GM10266 (cell line): ENCODE measurements at regions not wholly inside any gene's neighbourhood (a gene's known extent, or its start where the extent isn't known, plus 50 kb on each side); places are given as distances from the start of the nearest gene placed in this dataset.
"Not testable (repeated sequence)": the region's sequence is repeated elsewhere in the genome, so short reads cannot be mapped to it uniquely, and the experiment has no call there.

Experiments used
- DNase-seq: peaks from one replicate; pipeline ENCODE4 v3.0.0; 2012; ENCODE audit errors: extremely low spot score
- CTCF ChIP-seq: IDR thresholded peaks from 2 replicates; pipeline ENCODE4 v1.5.1; 2012; ENCODE audit warnings: mild to moderate bottlenecking, low read depth; ENCODE audit not compliant: control insufficient read depth, insufficient read depth; ENCODE audit errors: missing control alignments

- not testable (repeated sequence) for DNase-seq
These were observed 51.7 kb upstream of the PAXBP1 start for GRCh38 chr21:32823296-32823695.

GRCh38 chr21:32824950-32825349, 53.4 kb upstream of the PAXBP1 start:
- DNase-seq: no peak
- TF ChIP-seq CTCF: no peak

- DNase-seq: peak; percentile 61
- TF ChIP-seq CTCF: peak; percentile 68
These were observed 55.0 kb upstream of the PAXBP1 start for GRCh38 chr21:32826329-32827167.

GRCh38 chr21:32828908-32829307, 57.4 kb upstream of the PAXBP1 start:
- DNase-seq: no peak
- TF ChIP-seq CTCF: no peak

GRCh38 chr21:32829504-32829903, 57.9 kb upstream of the PAXBP1 start:
- TF ChIP-seq CTCF: no peak
- DNase-seq: no peak

- DNase-seq: not testable (repeated sequence)
These were observed 60.2 kb upstream of the PAXBP1 start for GRCh38 chr21:32831779-32832178.

- DNase-seq: no peak
- no peak for TF ChIP-seq CTCF
These were observed 62.8 kb upstream of the PAXBP1 start for GRCh38 chr21:32834211-32834915.

GRCh38 chr21:32834916-32835235, 63.3 kb upstream of the PAXBP1 start:
- DNase-seq: no peak
- no peak for TF ChIP-seq CTCF
